Activated CD8-positive, alpha-beta T cell treated with anti-CD3 and anti-CD28 coated beads for 36 hours (primary cell): ENCODE measurements at regions not wholly inside any gene's neighbourhood (a gene's known extent, or its start where the extent isn't known, plus 50 kb on each side); places are given as distances from the start of the nearest gene placed in this dataset.

Source experiments
- ATAC-seq: fragments of 200-7000 bp; cut with Tn5 transposase; one replicate; pipeline ENCODE4 v1.10.0; 2021; ENCODE audit warnings: mild to moderate bottlenecking, moderate library complexity
- CTCF ChIA-PET: fragments of 350-600 bp; sonication (Branson Sonifier 250); formaldehyde crosslinking; loops from one replicate; lab custom pipeline; 2021; ENCODE audit warnings: antibody characterized with exemption; lab: Charles Lee
- POLR2A ChIA-PET: fragments of 350-600 bp; sonication (Branson Sonifier 250); formaldehyde crosslinking; loops from one replicate; lab custom pipeline; 2021; ENCODE audit warnings: antibody characterized with exemption; lab: Charles Lee
- DNase-seq: peaks from one replicate; pipeline ENCODE4 v3.0.0-alpha.2; 2020
- H3K27ac Mint-ChIP-seq: one replicate; pipeline ENCODE4 v1.8.0; 2021; ENCODE audit warnings: mild to moderate bottlenecking, mixed read lengths
- H3K27me3 Mint-ChIP-seq: one replicate; pipeline ENCODE4 v1.8.0; 2021; ENCODE audit warnings: mixed read lengths
- H3K36me3 Mint-ChIP-seq: one replicate; pipeline ENCODE4 v1.8.0; 2021; ENCODE audit warnings: low read depth, mixed read lengths
- H3K4me1 Mint-ChIP-seq: one replicate; pipeline ENCODE4 v1.8.0; 2021; ENCODE audit warnings: low read depth, mixed read lengths
- H3K4me3 Mint-ChIP-seq: one replicate; pipeline ENCODE4 v1.8.0; 2021; ENCODE audit warnings: mild to moderate bottlenecking, moderate library complexity, mixed read lengths
- H3K9me3 Mint-ChIP-seq: one replicate; pipeline ENCODE4 v1.8.0; 2021; ENCODE audit warnings: mixed read lengths
- CTCF ChIP-seq: fragments of 200-600 bp; IDR thresholded peaks from one replicate; pipeline ENCODE4 v1.8.0; 2022; ENCODE audit warnings: antibody characterized with exemption, mild to moderate bottlenecking
- intact Hi-C: fragments of 100-400 bp; cut with micrococcal nuclease; formaldehyde crosslinking; loops from one replicate; pipeline ENCODE4 v1.10.0; 2022

GRCh38 chr5:104170926-104171325, 608.3 kb upstream of the NUDT12 start:
- TF ChIP-seq CTCF = no peak
- DNase-seq (no peak), ATAC-seq (no peak)
- Mint-ChIP-seq H3K36me3 (no peaks in the 10 kb centered on the region), H3K9me3 (no peaks in the 10 kb centered on the region), H3K4me1 (no peaks in the 10 kb centered on the region), H3K27me3 (no peaks in the 10 kb centered on the region), H3K4me3 (no peak overlapping the region), H3K27ac (no peak overlapping the region)
- CTCF ChIA-PET = no interaction called here
- POLR2A ChIA-PET = no interaction called here
- intact Hi-C loops = no loop called here

GRCh38 chr5:104146652-104147051, 584.1 kb upstream of the NUDT12 start:
- TF ChIP-seq CTCF = no peak
- Mint-ChIP-seq H3K27ac (no peak overlapping the region), H3K27me3 (no peaks in the 10 kb centered on the region), H3K4me3 (no peak overlapping the region), H3K9me3 (peaks cover 7% of the 10 kb centered on the region), H3K36me3 (no peaks in the 10 kb centered on the region), H3K4me1 (no peaks in the 10 kb centered on the region)
- no peak for ATAC-seq
- intact Hi-C loops = no loop called here
- DNase-seq = no peak
- CTCF ChIA-PET = no interaction called here
- POLR2A ChIA-PET = no interaction called here

GRCh38 chr5:104139840-104140239, 577.3 kb upstream of the NUDT12 start:
- TF ChIP-seq CTCF = no peak
- Mint-ChIP-seq H3K4me3 (no peak overlapping the region), H3K9me3 (no peaks in the 10 kb centered on the region), H3K27me3 (no peaks in the 10 kb centered on the region), H3K4me1 (no peaks in the 10 kb centered on the region), H3K27ac (no peak overlapping the region), H3K36me3 (no peaks in the 10 kb centered on the region)
- DNase-seq (no peak), ATAC-seq (no peak)
- intact Hi-C loops = no loop called here
- ChIA-PET POLR2A (no interaction called here), CTCF (no interaction called here)

GRCh38 chr5:104130320-104130719, 567.7 kb upstream of the NUDT12 start:
- ATAC-seq (no peak), DNase-seq (no peak)
- Mint-ChIP-seq H3K4me3 (no peak overlapping the region), H3K9me3 (peaks cover 17% of the 10 kb centered on the region), H3K36me3 (no peaks in the 10 kb centered on the region), H3K4me1 (no peaks in the 10 kb centered on the region), H3K27me3 (no peaks in the 10 kb centered on the region), H3K27ac (no peak overlapping the region)
- ChIA-PET POLR2A (no interaction called here), CTCF (no interaction called here)
- TF ChIP-seq CTCF = no peak
- intact Hi-C loops = no loop called here

- Mint-ChIP-seq H3K27ac (no peak overlapping the region), H3K36me3 (no peaks in the 10 kb centered on the region), H3K9me3 (peaks cover 16% of the 10 kb centered on the region), H3K4me1 (no peaks in the 10 kb centered on the region), H3K4me3 (no peak overlapping the region), H3K27me3 (no peaks in the 10 kb centered on the region)
- no peak for ATAC-seq
- no peak for DNase-seq
- CTCF ChIA-PET = no interaction called here
- TF ChIP-seq CTCF = no peak
- POLR2A ChIA-PET = no interaction called here
- intact Hi-C loops = no loop called here
These were observed 565.8 kb upstream of the NUDT12 start for GRCh38 chr5:104128348-104128747.
